ENCODE measurements at regions not wholly inside any gene's neighbourhood (a gene's known extent, or its start where the extent isn't known, plus 50 kb on each side); places are given as distances from the start of the nearest gene placed in this dataset.
A peak's percentile ranks its signal among the peaks of the same experiment; 100 is the strongest.
"Not testable (repeated sequence)": the region's sequence is repeated elsewhere in the genome, so short reads cannot be mapped to it uniquely, and the experiment has no call there.

DNA sequence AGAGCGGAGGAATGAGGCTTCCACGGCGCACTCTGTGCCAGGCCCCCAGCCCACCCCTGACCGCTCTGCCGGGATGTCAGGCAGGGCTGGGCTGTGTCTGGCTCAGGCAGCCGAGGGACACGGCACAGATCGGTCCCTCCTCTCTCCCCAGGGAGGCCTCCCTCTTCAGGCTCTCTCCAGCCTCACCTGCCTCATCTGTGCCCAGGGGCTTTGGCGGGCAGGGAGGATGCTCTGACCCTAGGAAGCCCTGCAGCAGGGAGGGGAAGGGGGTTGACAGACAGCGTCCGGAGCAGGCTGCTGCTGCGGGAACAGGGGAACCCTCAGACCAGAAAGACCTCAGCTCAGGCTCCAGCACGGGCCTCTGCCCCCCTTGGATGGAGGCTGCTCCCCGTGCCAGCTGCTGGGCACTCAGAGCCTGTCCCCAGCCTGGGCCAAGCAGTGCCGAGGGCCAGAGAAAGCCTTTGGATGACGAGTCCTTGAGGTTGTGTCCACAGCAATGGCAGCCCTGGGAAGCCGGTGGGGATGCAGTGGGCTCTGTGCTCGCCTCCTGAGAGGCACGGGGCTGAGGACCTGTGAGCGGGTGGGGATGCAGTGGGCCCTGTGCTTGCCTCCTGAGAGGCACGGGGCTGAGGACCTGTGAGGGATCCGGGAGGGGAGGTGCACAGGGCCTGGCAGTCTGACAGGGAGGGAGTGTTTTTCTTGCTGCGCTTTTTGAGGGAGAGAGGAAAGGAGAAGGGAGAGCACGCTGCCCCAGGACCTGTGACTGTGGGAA lies 66.9 kb downstream of the FOXL3 start:
- DNase-seq, result peak in 1 of 51 donors; percentile 4

DNA sequence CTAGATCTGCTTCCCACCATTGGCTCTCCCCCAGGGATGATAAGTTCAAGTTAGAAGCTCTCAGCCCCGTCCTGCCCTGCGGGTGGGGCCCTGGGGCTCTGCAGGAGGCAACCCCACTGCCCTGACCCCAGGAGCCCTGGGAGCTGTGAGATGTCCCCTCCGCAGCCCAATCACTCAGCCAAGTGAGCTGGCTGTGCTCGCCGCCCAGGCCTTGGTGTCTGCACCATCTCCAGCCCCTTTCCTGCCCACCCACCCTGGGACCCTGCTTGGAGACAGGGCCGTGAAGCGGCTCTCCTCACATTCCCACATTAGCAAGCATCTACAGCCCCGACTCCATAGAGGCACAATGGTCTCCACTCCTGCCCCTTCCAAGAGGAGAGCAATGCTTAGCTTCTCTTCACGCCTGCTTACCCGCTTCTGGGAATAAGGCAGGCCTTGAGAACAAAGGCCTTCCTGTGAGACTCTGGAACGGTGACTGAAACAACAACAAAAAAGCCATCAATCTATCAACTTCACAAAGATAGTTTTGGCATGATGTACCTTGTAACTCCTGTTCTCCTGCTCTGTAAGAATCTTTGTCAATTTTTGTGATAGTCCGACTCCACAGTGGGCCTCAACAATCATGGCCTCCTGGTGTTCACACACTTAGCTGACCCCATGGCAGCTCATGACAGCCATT lies 67.7 kb downstream of the FOXL3 start:
- no peak for DNase-seq

- no peak for DNase-seq
These were observed 68.4 kb downstream of the FOXL3 start for GRCh38 chr7:358352-358751.

- no peak for DNase-seq
These were observed 69.3 kb downstream of the FOXL3 start for GRCh38 chr7:359226-359765.

DNA sequence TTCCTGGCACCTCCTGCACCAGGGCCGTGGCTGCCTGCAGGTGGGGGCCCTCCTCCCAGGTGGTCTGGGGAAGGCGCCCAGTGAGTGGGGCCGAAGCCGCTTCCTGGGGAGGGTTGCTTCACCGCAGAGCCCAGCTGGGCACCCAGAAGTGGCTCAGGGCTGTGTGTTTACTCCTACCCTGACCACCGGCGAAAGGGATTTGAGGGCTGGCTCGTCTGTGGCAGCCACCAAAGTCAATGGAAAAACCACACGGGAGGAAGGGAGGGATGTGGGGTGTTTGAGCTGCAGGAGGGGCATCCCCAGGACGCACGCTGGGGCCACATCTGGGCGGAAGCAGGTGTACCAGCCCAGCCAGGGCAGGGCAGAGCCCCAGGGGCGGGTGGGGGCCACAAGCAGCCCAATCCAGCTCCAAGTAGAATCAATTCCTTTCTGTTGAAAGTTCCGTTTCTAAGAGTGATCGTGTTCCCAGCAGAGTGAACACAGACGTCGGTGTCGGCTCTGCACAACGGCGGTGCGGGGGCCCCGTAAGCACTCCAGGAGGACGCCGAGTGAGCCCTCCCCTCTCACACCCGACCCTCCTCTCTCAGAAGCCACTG lies 69.9 kb downstream of the FOXL3 start:
- no peak for DNase-seq

DNA sequence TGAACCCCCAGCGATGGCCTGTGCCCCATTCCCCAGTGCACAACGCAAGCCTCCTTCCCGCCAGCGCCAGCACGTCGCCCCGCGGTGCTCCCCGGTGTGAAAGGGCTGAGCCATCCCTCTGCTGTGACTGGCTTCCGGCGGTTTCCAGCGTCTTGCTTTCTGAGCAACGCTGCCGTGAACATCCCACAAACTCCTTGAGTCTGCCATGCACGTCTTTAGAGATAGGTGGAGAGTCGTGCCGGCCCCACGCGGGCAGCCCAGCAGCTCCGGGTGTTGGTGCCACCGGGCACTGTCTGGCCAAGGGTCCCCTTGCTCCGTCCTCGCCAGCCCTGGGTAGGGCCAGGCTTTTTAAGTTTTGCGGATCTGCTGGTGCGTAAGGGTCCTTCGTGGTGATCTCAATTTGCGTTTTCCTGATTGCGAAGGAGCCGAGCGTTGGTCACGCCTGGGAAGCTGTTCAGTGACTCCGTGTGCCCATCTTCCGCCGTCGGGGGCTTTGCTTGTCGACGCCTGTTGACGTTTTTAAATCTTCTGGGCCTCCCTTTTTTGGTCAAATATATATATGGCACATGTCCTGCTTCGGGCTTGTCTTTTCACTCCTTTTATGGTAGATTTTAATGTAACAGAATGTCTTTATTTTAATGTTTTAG lies 70.6 kb downstream of the FOXL3 start:
- DNase-seq, result no peak

DNA sequence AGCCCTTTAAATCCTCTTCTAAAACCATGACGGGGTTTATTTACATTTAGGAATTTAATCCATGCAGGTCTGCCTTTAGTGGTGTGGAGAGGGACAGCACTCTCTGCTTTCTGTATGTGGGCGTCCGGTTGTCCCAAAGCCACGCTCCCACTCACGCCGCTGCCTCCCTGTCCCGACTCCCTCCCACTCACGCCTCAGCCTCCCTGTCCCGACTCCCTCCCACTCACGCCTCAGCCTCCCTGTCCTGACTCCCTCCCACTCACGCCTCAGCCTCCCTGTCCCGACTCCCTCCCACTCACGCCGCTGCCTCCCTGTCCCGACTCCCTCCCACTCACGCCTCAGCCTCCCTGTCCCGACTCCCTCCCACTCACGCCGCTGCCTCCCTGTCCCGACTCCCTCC lies 71.2 kb downstream of the FOXL3 start:
- DNase-seq, result not testable (repeated sequence)

GRCh38 chr7:361680-362401 lies 71.9 kb downstream of the FOXL3 start:
- no peak for DNase-seq

- no peak for DNase-seq
These were observed 72.6 kb downstream of the FOXL3 start for GRCh38 chr7:362402-363096.

DNA sequence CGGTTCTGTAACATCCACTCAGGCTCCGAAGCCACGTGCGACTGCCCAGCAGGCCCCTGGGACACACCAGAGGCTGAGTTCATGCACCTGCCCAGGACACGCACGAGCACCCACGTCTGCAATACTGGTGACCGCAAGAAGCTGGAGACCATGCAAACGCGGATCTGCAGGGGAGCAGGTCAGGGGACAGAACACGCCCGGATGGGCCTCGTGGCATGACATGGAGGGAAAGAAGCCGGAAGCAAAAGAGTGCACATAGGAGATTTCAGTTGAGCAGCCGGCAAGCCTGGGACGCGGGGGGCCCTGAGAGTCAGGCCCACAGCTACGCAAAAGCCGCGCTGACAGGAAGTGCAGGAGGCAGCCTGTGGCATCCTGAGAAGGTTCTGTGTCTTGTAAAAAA lies 73.7 kb downstream of the FOXL3 start:
- DNase-seq, result no peak

DNA sequence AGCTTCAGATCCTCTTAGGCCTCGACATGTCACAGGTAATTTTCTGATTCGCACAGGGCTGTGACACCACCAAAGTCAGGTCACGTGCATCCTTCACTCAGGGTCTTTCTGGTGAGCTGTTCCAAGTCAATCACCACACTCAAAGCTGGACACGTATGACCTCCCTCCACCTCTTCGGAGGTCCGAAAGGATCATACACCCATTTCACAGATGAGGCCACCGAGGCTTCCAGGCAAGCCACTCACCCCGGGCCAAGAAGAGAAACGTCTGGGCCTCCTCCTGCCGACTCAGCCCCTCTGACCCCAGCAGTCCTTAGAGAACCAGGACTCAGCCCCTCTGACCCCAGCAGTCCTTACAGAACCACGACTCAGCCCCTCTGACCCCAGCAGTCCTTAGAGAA lies 74.6 kb downstream of the FOXL3 start:
- DNase-seq, result no peak

DNA sequence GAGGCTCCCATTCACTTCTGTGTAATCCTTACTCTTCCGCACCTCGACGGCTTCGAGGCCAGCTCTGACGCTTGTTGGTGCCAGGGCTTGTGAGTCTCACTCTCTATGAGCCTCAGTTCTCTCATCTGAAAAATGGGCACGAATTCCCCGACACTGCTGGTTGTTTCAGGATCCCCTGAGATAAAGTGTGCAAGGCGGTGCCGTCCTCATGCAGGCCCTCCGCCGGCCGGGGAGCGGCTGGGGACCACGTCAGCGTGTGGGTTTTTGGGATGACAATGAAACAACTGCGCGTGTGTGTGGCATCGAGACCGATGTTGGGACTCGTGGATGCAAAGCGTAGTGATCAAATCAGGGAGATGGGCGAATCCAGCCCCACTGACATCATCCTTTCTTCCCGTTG lies 75.6 kb downstream of the FOXL3 start:
- no peak for DNase-seq

- DNase-seq, result no peak
These were observed 76.3 kb downstream of the FOXL3 start for GRCh38 chr7:366161-366803.

DNA sequence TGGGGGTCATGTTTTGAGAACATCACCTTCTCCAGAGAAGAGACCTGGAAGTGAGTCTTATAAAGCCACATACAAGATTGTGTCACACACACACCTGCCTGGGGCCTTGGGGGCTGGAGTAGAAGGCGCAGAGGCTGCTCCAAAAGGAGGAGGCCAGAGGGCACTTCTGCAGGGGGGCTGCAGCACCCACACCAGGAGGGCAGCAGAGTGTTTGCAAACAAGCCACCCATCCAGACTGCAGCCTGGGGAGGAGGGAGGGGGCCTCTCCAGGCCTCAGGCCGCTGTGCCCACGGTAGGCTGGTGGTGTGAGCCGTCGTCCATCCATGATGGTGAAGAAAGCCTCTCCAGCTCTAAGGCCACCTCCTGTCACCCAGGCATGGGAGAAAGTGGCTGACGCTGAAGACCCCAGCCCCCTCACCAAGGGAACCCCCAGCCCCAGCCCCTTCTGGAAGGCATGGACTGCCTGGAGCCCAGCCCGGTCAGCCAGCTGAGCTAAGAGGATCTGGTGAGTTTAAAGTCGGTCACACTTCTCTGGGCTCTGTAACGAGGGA lies 77.5 kb downstream of the FOXL3 start:
- DNase-seq, result no peak

- DNase-seq, result no peak
These were observed 78.9 kb downstream of the FOXL3 start for GRCh38 chr7:368651-369475.

DNA sequence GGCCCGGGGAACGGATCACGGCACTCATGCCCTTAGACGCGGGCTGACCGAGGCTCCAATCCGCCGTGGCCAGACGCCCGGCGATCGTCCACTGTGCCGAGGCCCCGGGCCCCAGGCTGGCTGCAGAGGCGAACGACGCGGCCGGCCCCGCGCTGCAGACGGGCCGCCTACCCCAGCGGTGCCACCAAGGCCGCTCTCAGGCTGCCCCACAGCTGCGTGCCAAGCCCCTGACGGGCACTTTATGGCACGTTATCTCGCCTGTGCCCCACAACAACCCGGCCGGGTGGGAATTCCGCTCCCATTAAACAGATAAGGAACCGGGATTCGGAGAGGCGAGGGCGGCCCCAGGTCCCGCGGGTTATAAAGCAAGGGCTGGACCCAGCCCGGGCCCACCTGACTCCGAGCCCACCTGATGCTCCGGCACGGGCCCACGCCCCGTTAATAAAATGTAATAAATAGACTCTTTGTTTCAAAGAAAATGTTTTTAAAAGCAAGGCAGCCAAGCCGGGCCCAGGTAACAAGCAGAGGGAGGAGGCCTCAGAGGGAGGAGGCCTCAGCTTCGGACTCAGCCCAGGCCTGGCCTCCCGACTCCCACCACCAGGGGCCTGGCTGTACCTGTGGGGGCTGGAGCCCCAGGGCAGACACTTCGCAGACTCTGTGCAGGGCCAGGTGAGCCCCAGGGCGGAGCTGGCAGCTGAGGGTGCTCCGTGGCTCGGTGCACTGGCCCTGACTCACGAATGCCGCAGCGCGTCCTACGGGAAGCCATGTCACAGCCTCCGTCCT lies 79.7 kb downstream of the FOXL3 start:
- no peak for DNase-seq

GRCh38 chr7:370259-370625 lies 80.3 kb downstream of the FOXL3 start:
- DNase-seq, result no peak

- no peak for DNase-seq
These were observed 80.8 kb downstream of the FOXL3 start for GRCh38 chr7:370775-371118.

Data from hypothalamus (tissue), 51 donors.